Fibroblast of lung (primary cell): ENCODE measurements at regions not wholly inside any gene's neighbourhood (a gene's known extent, or its start where the extent isn't known, plus 50 kb on each side); places are given as distances from the start of the nearest gene placed in this dataset.

Experiments
- DNase-seq, 2 donors: peaks; one replicate each; pipeline versions ENCODE4 v3.0.0 to v3.0.0-alpha.2; 2010; ENCODE audit warnings: low read depth in 2 of 2
- H2AFZ ChIP-seq: 2 replicates; pipeline ENCODE4 v1.5.1; 2012; ENCODE audit warnings: low read length, control low read depth, inconsistent platforms
- H3K27ac ChIP-seq: 2 replicates; pipeline ENCODE4 v1.5.1; 2011; ENCODE audit warnings: low read length, control low read depth; ENCODE audit not compliant: insufficient read depth
- H3K27me3 ChIP-seq: 2 replicates; pipeline ENCODE4 v1.5.1; 2011; ENCODE audit warnings: mild to moderate bottlenecking, low read length; ENCODE audit not compliant: control insufficient read depth, insufficient read depth
- H3K36me3 ChIP-seq: 2 replicates; pipeline ENCODE4 v1.5.1; 2011; ENCODE audit warnings: low read length; ENCODE audit not compliant: control insufficient read depth, insufficient read depth
- H3K4me1 ChIP-seq: 2 replicates; pipeline ENCODE4 v1.5.1; 2011; ENCODE audit warnings: low read length; ENCODE audit not compliant: control insufficient read depth, insufficient read depth; ENCODE audit errors: extremely low read depth
- H3K4me2 ChIP-seq: 2 replicates; pipeline ENCODE4 v1.5.1; 2011; ENCODE audit warnings: low read length, control low read depth; ENCODE audit not compliant: insufficient read depth; ENCODE audit errors: extremely low read depth
- H3K4me3 ChIP-seq, 4 experiments: fragments of 200-600 bp in 1 of 4; sonication (generic) in 1 of 4; replicated peaks in 1 of 4; 2 replicates each; pipeline ENCODE4 v1.5.1; 2011 to 2016; ENCODE audit warnings: low read length in 4 of 4, low read depth in 3 of 4, mild to moderate bottlenecking in 3 of 4, control low read depth in 2 of 4, inconsistent platforms in 1 of 4, mixed read lengths in 1 of 4; ENCODE audit not compliant: insufficient read depth in 1 of 4; ENCODE audit errors: control extremely low read depth in 1 of 4
- H3K79me2 ChIP-seq: 2 replicates; pipeline ENCODE4 v1.5.1; 2012; ENCODE audit warnings: mild to moderate bottlenecking, low read length, inconsistent platforms; ENCODE audit not compliant: control insufficient read depth, insufficient read depth
- H3K9ac ChIP-seq: 2 replicates; pipeline ENCODE4 v1.5.1; 2011; ENCODE audit warnings: mild to moderate bottlenecking, low read length, control low read depth; ENCODE audit not compliant: insufficient read depth
- H3K9me3 ChIP-seq: 2 replicates; pipeline ENCODE4 v1.5.1; 2012; ENCODE audit warnings: low read depth, low read length; ENCODE audit not compliant: control insufficient read depth, insufficient read depth
- H4K20me1 ChIP-seq: 2 replicates; pipeline ENCODE4 v1.5.1; 2011; ENCODE audit warnings: low read length; ENCODE audit not compliant: control insufficient read depth, insufficient read depth; ENCODE audit errors: extremely low read depth
- CTCF ChIP-seq, 2 donors: IDR thresholded peaks in 1 of 2; conservative IDR thresholded peaks in 1 of 2; 1 replicate in 1 of 2; 2 replicates in 1 of 2; pipeline ENCODE4 v1.5.1; 2011 to 2012; ENCODE audit warnings: low read length in 2 of 2, control low read depth in 1 of 2, inconsistent platforms in 1 of 2, low read depth in 1 of 2, mild to moderate bottlenecking in 1 of 2
- EZH2 ChIP-seq: IDR thresholded peaks from 2 replicates; pipeline ENCODE4 v1.5.1; 2012; ENCODE audit warnings: low read length, control low read depth, mild to moderate bottlenecking; ENCODE audit errors: missing control alignments

- no peak overlapping the region for H3K27ac ChIP-seq
- no peaks in the 10 kb centered on the region for H3K79me2 ChIP-seq
- H3K9me3 ChIP-seq: no peaks in the 10 kb centered on the region
- DNase-seq: no peak
- TF ChIP-seq EZH2: no peak
- TF ChIP-seq CTCF (conservative IDR thresholded peaks at IDR 0.05 in 1 of 2, IDR thresholded peaks at IDR 0.05 in 1 of 2; ENCODE audit: low read depth in 1 of 2, low read length in 2 of 2): no peak
- H3K4me1 ChIP-seq: no peaks in the 10 kb centered on the region
- H3K36me3 ChIP-seq: no peaks in the 10 kb centered on the region
- no peak overlapping the region for H2AFZ ChIP-seq
- H3K4me2 ChIP-seq: no peak overlapping the region
- no peak overlapping the region for H3K4me3 ChIP-seq
- H4K20me1 ChIP-seq: no peaks in the 10 kb centered on the region
- no peaks in the 10 kb centered on the region for H3K27me3 ChIP-seq
- no peak overlapping the region for H3K9ac ChIP-seq
These were observed 135.0 kb downstream of the MBL2 start for GRCh38 chr10:52637592-52637991.

- H3K27ac ChIP-seq: no peak overlapping the region
- no peak overlapping the region for H3K4me3 ChIP-seq
- no peaks in the 10 kb centered on the region for H4K20me1 ChIP-seq
- H3K4me2 ChIP-seq: no peak overlapping the region
- H3K9ac ChIP-seq: no peak overlapping the region
- no peaks in the 10 kb centered on the region for H3K79me2 ChIP-seq
- TF ChIP-seq CTCF (conservative IDR thresholded peaks at IDR 0.05 in 1 of 2, IDR thresholded peaks at IDR 0.05 in 1 of 2; ENCODE audit: low read depth in 1 of 2, low read length in 2 of 2): no peak
- no peak for TF ChIP-seq EZH2
- no peak overlapping the region for H2AFZ ChIP-seq
- peak in 1 of 2 donors; percentile 71 for DNase-seq
- no peaks in the 10 kb centered on the region for H3K4me1 ChIP-seq
- H3K36me3 ChIP-seq: no peaks in the 10 kb centered on the region
- H3K27me3 ChIP-seq: no peaks in the 10 kb centered on the region
- no peaks in the 10 kb centered on the region for H3K9me3 ChIP-seq
These were observed 132.9 kb downstream of the MBL2 start for GRCh38 chr10:52639652-52640051.

GRCh38 chr10:52642208-52642607 lies 130.4 kb downstream of the MBL2 start:
- Histone ChIP-seq H2AFZ (no peak overlapping the region), H3K27ac (no peak overlapping the region), H3K9me3 (no peaks in the 10 kb centered on the region), H3K4me2 (no peak overlapping the region), H3K36me3 (no peaks in the 10 kb centered on the region), H3K9ac (no peak overlapping the region), H3K4me1 (no peaks in the 10 kb centered on the region), H4K20me1 (no peaks in the 10 kb centered on the region), H3K79me2 (no peaks in the 10 kb centered on the region), H3K27me3 (no peaks in the 10 kb centered on the region), H3K4me3 (no peak overlapping the region)
- TF ChIP-seq EZH2 (no peak), CTCF (conservative IDR thresholded peaks at IDR 0.05 in 1 of 2, IDR thresholded peaks at IDR 0.05 in 1 of 2; ENCODE audit: low read depth in 1 of 2, low read length in 2 of 2) (no peak)
- DNase-seq: no peak
